ENCODE measurements at regions not wholly inside any gene's neighbourhood (a gene's known extent, or its start where the extent isn't known, plus 50 kb on each side); places are given as distances from the start of the nearest gene placed in this dataset.

- no peak overlapping the region for H3K27ac ChIP-seq (replicated peaks)
- no peak for DNase-seq
- no peak for TF ChIP-seq CTCF (IDR thresholded peaks at IDR 0.05; ENCODE audit: borderline replicate concordance)
- intact Hi-C loops (cut with micrococcal nuclease), result no loop called here
- no peaks in the 10 kb centered on the region for H3K9me3 ChIP-seq (replicated peaks)
- no peaks in the 10 kb centered on the region for H3K27me3 ChIP-seq (ENCODE audit: low read depth)
- H3K4me3 ChIP-seq, result no peak overlapping the region
- no peaks in the 10 kb centered on the region for H3K4me1 ChIP-seq
- no peaks in the 10 kb centered on the region for H3K36me3 ChIP-seq
These were observed 160.9 kb upstream of the SLCO3A1 start for GRCh38 chr15:91692596-91692995.

DNA sequence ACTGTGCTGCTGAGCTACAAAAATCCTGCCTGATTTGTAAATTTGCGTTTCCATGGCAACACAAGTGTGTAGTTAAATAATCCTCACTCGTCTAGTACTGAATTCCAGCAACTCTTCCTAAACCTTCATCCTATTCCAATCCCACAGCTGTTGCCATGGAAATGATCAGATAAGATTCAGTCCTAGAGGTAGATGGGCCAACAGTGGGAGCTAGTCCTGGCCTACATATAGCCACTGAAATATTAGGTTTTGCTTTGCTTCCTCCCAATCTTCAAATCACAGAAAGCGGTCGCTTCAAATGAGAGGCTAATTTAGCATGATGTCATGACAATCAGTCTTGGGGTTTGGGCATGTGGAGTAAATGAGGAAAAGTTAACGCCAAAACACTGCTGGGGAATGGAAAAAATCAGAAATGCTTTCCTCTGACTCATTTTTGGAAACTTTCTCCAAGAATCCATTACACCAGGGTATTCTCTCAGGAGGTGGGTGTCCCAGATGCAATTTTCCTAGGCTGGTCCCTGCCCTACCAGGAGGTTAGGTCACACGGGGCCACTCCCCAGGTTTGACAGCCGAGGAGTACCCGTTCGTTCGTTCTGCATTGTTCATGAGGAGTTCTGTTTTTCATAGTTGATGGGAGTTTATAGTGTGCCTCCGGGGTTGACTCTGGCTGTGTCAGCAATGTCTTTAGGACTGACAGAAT lies 159.2 kb upstream of the SLCO3A1 start:
- peak overlapping the region; percentile 44 for H3K4me3 ChIP-seq
- peak; percentile 39 for DNase-seq
- no peaks in the 10 kb centered on the region for H3K9me3 ChIP-seq (replicated peaks)
- no peak for TF ChIP-seq CTCF (IDR thresholded peaks at IDR 0.05; ENCODE audit: borderline replicate concordance)
- H3K36me3 ChIP-seq, result no peaks in the 10 kb centered on the region
- H3K27me3 ChIP-seq (ENCODE audit: low read depth), result no peaks in the 10 kb centered on the region
- H3K4me1 ChIP-seq, result no peaks in the 10 kb centered on the region
- peak overlapping the region; percentile 81 for H3K27ac ChIP-seq (replicated peaks)
- intact Hi-C loops (cut with micrococcal nuclease), result no loop called here

- no peak for DNase-seq
- H3K4me3 ChIP-seq, result peak overlapping the region; percentile 44
- intact Hi-C loops (cut with micrococcal nuclease), result no loop called here
- peak overlapping the region; percentile 81 for H3K27ac ChIP-seq (replicated peaks)
- TF ChIP-seq CTCF (IDR thresholded peaks at IDR 0.05; ENCODE audit: borderline replicate concordance), result no peak
- H3K36me3 ChIP-seq, result no peaks in the 10 kb centered on the region
- no peaks in the 10 kb centered on the region for H3K4me1 ChIP-seq
- H3K9me3 ChIP-seq (replicated peaks), result no peaks in the 10 kb centered on the region
- no peaks in the 10 kb centered on the region for H3K27me3 ChIP-seq (ENCODE audit: low read depth)
These were observed 158.7 kb upstream of the SLCO3A1 start for GRCh38 chr15:91694831-91695210.

GRCh38 chr15:91695799-91696198 lies 157.7 kb upstream of the SLCO3A1 start:
- intact Hi-C loops (cut with micrococcal nuclease), result no loop called here

DNA sequence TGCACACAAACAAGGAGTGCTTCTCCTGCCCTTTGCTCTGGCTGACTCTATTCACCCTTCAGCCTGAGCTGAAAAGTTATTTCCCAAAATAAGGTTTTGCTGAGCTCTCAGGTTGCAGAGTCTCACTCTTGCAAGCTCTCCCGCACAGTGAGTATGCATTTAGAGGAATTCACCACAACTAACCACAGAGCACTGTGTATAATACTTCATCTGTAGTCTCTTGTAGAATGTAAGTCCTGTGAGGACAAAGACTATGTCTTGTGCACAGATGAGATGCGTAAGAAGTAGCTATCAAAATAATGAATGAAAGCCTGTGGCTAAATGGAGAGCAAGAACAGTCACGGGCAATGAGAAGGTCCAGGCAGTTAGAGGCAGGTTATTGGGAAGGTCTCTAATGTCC lies 156.5 kb upstream of the SLCO3A1 start:
- DNase-seq, result no peak
- H3K27ac ChIP-seq (replicated peaks), result no peak overlapping the region
- no peaks in the 10 kb centered on the region for H3K9me3 ChIP-seq (replicated peaks)
- intact Hi-C loops (cut with micrococcal nuclease), result no loop called here
- no peaks in the 10 kb centered on the region for H3K27me3 ChIP-seq (ENCODE audit: low read depth)
- no peaks in the 10 kb centered on the region for H3K36me3 ChIP-seq
- no peak overlapping the region for H3K4me3 ChIP-seq
- TF ChIP-seq CTCF (IDR thresholded peaks at IDR 0.05; ENCODE audit: borderline replicate concordance), result no peak
- no peaks in the 10 kb centered on the region for H3K4me1 ChIP-seq

More at GRCh38 chr15:91695799-91696198, 157.7 kb upstream of the SLCO3A1 start:
- Histone ChIP-seq H3K27ac (replicated peaks) (no peak overlapping the region), H3K36me3 (no peaks in the 10 kb centered on the region), H3K4me3 (no peak overlapping the region), H3K27me3 (ENCODE audit: low read depth) (no peaks in the 10 kb centered on the region), H3K4me1 (no peaks in the 10 kb centered on the region), H3K9me3 (replicated peaks) (no peaks in the 10 kb centered on the region)
- DNase-seq, result no peak
- no peak for TF ChIP-seq CTCF (IDR thresholded peaks at IDR 0.05; ENCODE audit: borderline replicate concordance)

All from left ventricle myocardium inferior (tissue), 1 donor.